AG04450 (cell line): ENCODE measurements at regions not wholly inside any gene's neighbourhood (a gene's known extent, or its start where the extent isn't known, plus 50 kb on each side); places are given as distances from the start of the nearest gene placed in this dataset.
"Not testable (repeated sequence)": the region's sequence is repeated elsewhere in the genome, so short reads cannot be mapped to it uniquely, and the experiment has no call there.

Experiments used
- CTCF ChIA-PET: fragments of 300-600, 350-600 bp; formaldehyde crosslinking; extraction: SDS; loops from one replicate; lab custom pipeline; 2022; ENCODE audit warnings: antibody characterized with exemption, inconsistent platforms; lab: Charles Lee
- POLR2A ChIA-PET: fragments of 350-600 bp; formaldehyde crosslinking; extraction: SDS; loops from one replicate; lab custom pipeline; 2021; ENCODE audit warnings: antibody characterized with exemption, inconsistent platforms; lab: Yijun Ruan, JAX
- DNase-seq: peaks from one replicate; pipeline ENCODE4 v3.0.0-alpha.2; 2011; ENCODE audit warnings: low read depth, low spot score
- H3K27ac ChIP-seq: one replicate; pipeline ENCODE4 v1.5.1; 2012; ENCODE audit warnings: low read depth, low read length, control low read depth
- H3K27me3 ChIP-seq: one replicate; pipeline ENCODE4 v1.6.0; 2012; ENCODE audit warnings: low read length; ENCODE audit not compliant: control insufficient read depth, insufficient read depth
- H3K4me3 ChIP-seq: 2 replicates; pipeline ENCODE4 v1.5.1; 2011; ENCODE audit warnings: mild to moderate bottlenecking, low read depth, low read length, control low read depth
- H3K9me3 ChIP-seq: 2 replicates; pipeline ENCODE4 v1.5.1; 2012; ENCODE audit warnings: low read length; ENCODE audit not compliant: control insufficient read depth, insufficient read depth
- TF ChIP-seq, protein P1 (sequence below): IDR thresholded peaks from 2 replicates; pipeline ENCODE4 v1.5.1; 2011; ENCODE audit warnings: low read depth, low read length, control low read depth, inconsistent platforms

DNA sequence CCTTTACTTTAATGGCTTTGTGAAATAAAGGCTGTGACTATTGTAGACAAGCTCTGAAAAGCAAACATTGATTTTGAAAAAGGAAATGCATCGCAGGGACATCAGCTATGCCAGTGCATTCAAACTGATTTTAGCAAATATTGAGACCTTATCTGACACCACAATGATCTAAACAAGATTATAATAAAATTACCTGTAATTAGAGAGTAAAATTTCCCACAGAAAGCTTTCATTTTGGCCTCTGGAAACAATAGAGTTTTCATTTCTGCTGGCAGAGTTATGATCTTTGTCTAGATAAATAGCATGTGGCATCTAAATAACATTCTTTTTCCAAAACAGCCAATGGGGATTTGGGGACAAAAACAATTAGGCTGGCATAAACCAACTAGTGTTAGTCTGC, 650.4 kb upstream of the PRMT6 start:
- Histone ChIP-seq H3K27me3 (no peaks in the 10 kb centered on the region), H3K9me3 (no peaks in the 10 kb centered on the region), H3K4me3 (no peak overlapping the region), H3K27ac (no peak overlapping the region)
- ChIA-PET POLR2A (no interaction called here), CTCF (no interaction called here)
- TF ChIP-seq, protein P1, sequence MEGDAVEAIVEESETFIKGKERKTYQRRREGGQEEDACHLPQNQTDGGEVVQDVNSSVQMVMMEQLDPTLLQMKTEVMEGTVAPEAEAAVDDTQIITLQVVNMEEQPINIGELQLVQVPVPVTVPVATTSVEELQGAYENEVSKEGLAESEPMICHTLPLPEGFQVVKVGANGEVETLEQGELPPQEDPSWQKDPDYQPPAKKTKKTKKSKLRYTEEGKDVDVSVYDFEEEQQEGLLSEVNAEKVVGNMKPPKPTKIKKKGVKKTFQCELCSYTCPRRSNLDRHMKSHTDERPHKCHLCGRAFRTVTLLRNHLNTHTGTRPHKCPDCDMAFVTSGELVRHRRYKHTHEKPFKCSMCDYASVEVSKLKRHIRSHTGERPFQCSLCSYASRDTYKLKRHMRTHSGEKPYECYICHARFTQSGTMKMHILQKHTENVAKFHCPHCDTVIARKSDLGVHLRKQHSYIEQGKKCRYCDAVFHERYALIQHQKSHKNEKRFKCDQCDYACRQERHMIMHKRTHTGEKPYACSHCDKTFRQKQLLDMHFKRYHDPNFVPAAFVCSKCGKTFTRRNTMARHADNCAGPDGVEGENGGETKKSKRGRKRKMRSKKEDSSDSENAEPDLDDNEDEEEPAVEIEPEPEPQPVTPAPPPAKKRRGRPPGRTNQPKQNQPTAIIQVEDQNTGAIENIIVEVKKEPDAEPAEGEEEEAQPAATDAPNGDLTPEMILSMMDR: no peak
- DNase-seq: no peak

DNA sequence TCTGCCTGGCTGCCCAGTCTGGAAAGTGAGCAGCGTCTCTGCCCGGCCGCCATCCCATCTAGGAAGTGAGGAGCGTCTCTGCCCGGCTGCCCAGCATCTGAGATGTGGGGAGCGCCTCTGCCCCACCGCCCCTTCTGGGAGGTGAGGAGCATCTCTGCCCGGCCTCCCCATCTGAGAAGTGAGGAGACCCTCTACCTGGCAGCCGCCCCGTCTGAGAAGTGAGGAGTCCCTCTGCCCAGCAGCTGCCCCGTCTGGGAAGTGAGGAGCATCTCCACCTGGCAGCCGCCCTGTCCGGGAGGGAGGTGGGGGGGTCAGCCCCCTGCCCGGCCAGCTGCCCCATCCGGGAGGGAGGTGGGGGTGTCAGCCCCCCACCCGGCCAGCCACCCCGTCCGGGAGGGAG, 644.2 kb upstream of the PRMT6 start:
- H3K27ac ChIP-seq, H3K4me3 ChIP-seq, CTCF ChIA-PET, DNase-seq, H3K9me3 ChIP-seq, POLR2A ChIA-PET, H3K27me3 ChIP-seq: not testable (repeated sequence)

DNA sequence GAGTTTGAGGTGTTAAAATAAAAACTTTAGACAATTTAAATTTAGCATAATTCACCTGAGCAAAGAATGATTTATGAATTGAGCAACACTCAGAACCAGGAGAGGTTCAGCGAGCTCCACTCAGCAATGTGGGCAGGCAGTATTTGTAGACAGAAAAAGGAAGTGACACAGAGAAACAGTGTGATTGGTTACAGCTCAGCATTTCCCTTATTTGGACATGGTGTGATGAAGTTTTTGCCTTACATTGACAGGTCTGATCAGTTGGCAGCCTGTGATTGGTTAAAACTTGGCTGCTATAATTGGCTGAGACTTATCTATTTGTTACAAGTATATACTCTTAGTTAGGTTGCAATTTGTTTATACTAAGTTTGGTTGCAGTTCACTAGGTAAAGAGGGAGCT, 621.2 kb upstream of the PRMT6 start:
- no peak for DNase-seq
- ChIA-PET CTCF (no interaction called here), POLR2A (no interaction called here)
- no peak overlapping the region for H3K27ac ChIP-seq
- no peaks in the 10 kb centered on the region for H3K27me3 ChIP-seq
- H3K4me3 ChIP-seq: no peak overlapping the region
- TF ChIP-seq, protein P1: no peak
- peaks cover 2% of the 10 kb centered on the region for H3K9me3 ChIP-seq

DNA sequence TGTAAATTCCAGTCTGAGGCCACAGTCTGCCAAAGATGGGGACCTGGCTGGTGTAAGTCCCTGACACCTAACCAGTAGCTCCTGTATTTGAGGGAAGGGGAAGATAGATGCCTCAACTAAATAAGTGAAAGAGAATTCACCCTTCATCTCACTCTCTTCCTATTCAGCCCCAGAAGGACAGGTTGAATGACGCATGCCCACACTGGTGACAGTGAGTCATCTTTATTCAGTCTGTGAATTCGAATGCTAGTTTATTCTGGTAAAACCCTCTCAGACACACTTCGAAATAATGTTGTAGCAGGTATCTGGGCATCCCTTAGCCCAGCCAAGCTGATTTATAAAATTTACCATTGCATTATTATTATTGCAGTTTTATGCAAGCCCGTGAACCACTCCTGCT, 617.0 kb upstream of the PRMT6 start:
- peaks cover 2% of the 10 kb centered on the region for H3K9me3 ChIP-seq
- DNase-seq: no peak
- ChIA-PET POLR2A (no interaction called here), CTCF (no interaction called here)
- TF ChIP-seq, protein P1: no peak
- H3K27me3 ChIP-seq: no peaks in the 10 kb centered on the region
- no peak overlapping the region for H3K4me3 ChIP-seq
- H3K27ac ChIP-seq: no peak overlapping the region

DNA sequence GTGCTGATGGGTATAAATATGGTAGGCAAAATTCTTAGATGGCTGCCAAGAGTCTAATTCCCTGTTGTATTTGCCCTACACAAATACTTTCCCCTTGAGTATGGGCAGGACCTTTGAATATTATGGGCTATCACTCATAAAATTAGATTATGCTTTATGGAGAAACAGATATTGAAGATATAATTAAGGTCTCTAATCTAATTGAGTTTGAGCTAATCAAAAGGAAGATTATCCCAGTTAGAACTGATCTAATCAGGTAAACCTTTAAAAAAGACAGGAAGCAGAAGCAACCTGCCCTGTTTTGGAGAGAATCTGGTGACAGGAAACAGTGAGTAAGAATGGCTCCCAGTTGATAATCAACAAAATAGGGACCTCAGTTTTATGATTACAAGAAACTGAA, 609.0 kb upstream of the PRMT6 start:
- POLR2A ChIA-PET: no interaction called here
- Histone ChIP-seq H3K9me3 (no peaks in the 10 kb centered on the region), H3K4me3 (no peak overlapping the region), H3K27me3 (no peaks in the 10 kb centered on the region), H3K27ac (no peak overlapping the region)
- CTCF ChIA-PET: no interaction called here
- no peak for DNase-seq
- TF ChIP-seq, protein P1: no peak

DNA sequence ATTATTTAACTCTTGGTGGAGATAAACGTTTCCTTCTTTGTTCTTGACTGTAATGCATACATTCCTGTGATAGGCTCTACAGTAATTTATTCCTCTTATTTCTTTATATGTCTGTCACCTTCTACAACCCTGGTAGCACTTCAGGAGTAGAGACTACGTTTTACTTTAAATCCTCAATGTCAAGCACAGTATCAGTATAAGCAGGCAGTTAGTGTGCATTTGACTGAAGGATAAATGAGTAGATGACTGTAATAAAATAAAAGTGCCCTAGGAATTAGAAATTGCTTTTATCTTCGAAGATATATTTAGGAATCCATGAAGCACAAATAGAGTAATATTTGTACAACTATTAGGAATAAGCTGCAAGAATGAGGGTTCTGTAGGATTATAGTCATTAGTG, 599.6 kb upstream of the PRMT6 start:
- TF ChIP-seq, protein P1: no peak
- Histone ChIP-seq H3K4me3 (no peak overlapping the region), H3K27me3 (no peaks in the 10 kb centered on the region), H3K9me3 (no peaks in the 10 kb centered on the region; the same call in 1 of the 2 replicates), H3K27ac (no peak overlapping the region)
- no peak for DNase-seq
- ChIA-PET POLR2A (no interaction called here), CTCF (no interaction called here)
